HepG2 (cell line): ENCODE measurements at regions not wholly inside any gene's neighbourhood (a gene's known extent, or its start where the extent isn't known, plus 50 kb on each side); places are given as distances from the start of the nearest gene placed in this dataset.

Experiments used
- ARID5B ChIP-seq: IDR thresholded peaks from 2 replicates; pipeline ENCODE4 v1.4.0; 2020; ENCODE audit warnings: mild to moderate bottlenecking, missing genetic modification reagents
- CBX5 ChIP-seq: sonication (generic); formaldehyde crosslinking; IDR thresholded peaks from 2 replicates; pipeline ENCODE4 v1.4.0; 2020; ENCODE audit warnings: missing genetic modification reagents, borderline replicate concordance
- GTF2F1 ChIP-seq: fragments of 150-350 bp; IDR thresholded peaks from 2 replicates; pipeline ENCODE4 v1.6.1; 2014; ENCODE audit warnings: low read length
- HHEX ChIP-seq: IDR thresholded peaks from 2 replicates; pipeline ENCODE4 v1.6.1; 2016; ENCODE audit warnings: control low read depth
- KDM2A ChIP-seq: sonication (generic); formaldehyde crosslinking; IDR thresholded peaks from 2 replicates; pipeline ENCODE4 v1.4.0; 2020; ENCODE audit warnings: low read depth, missing genetic modification reagents, borderline replicate concordance
- REST ChIP-seq, 2 experiments: IDR thresholded peaks; 2 replicates each; pipeline ENCODE4 v1.6.1; 2011 to 2012; ENCODE audit warnings: low read length in 2 of 2, borderline replicate concordance in 1 of 2, low read depth in 1 of 2, mild to moderate bottlenecking in 1 of 2, moderate library complexity in 1 of 2
- TP53 ChIP-seq: sonication (generic); formaldehyde crosslinking; conservative IDR thresholded peaks from 2 replicates; pipeline ENCODE4 v1.4.0; 2020; ENCODE audit warnings: missing genetic modification reagents

- TF ChIP-seq KDM2A (CRISPR knock-in tag), result peak; percentile 28; the same call in 1 of the 2 replicates
- TF ChIP-seq TP53 (CRISPR knock-in tag), result 0 out of 2 replicates have a peak, but pooled peaks have one; percentile 23
- peak; percentile 99 for TF ChIP-seq ARID5B (CRISPR knock-in tag)
- TF ChIP-seq HHEX (CRISPR knock-in tag), result no peak
- TF ChIP-seq REST (IDR thresholded peaks at IDR 0.05; ENCODE audit: borderline replicate concordance in 1 of 2, low read depth in 1 of 2, low read length in 2 of 2), result 0 out of 4 replicates have a peak, but pooled peaks of 1 of the 2 experiments have one; percentile 20
- TF ChIP-seq CBX5 (CRISPR knock-in tag), result no peak
- TF ChIP-seq GTF2F1, result no peak
Observed at GRCh38 chr17:13403982-13404946, 197.5 kb downstream of the HS3ST3A1 start (continued).
